NB4 (cell line): ENCODE measurements at regions not wholly inside any gene's neighbourhood (a gene's known extent, or its start where the extent isn't known, plus 50 kb on each side); places are given as distances from the start of the nearest gene placed in this dataset.

Experiments used
- DNase-seq: peaks from one replicate; pipeline ENCODE4 v3.0.0; 2010; ENCODE audit warnings: low read depth
- H3K4me3 ChIP-seq: one replicate; pipeline ENCODE4 v1.5.1; 2011; ENCODE audit warnings: mild to moderate bottlenecking, low read depth, low read length, moderate library complexity
- CTCF ChIP-seq: IDR thresholded peaks from one replicate; pipeline ENCODE4 v1.5.1; 2012; ENCODE audit warnings: low read depth, low read length
- MAX ChIP-seq: IDR thresholded peaks from 2 replicates; pipeline ENCODE4 v1.6.1; 2011; ENCODE audit warnings: low read depth, low read length
- MYC ChIP-seq: IDR thresholded peaks from 2 replicates; pipeline ENCODE4 v1.6.1; 2011; ENCODE audit warnings: low read depth, low read length
- POLR2A ChIP-seq: IDR thresholded peaks from 2 replicates; pipeline ENCODE4 v1.6.1; 2011; ENCODE audit warnings: mild to moderate bottlenecking; ENCODE audit not compliant: insufficient read length; ENCODE audit errors: extremely low read depth

GRCh38 chr4:111671756-111672155 is 473.5 kb upstream of the FAM241A start:
- TF ChIP-seq MYC (no peak), POLR2A (no peak), CTCF (no peak), MAX (no peak)
- H3K4me3 ChIP-seq = no peak overlapping the region
- DNase-seq = no peak

- H3K4me3 ChIP-seq = no peak overlapping the region
- no peak for DNase-seq
- TF ChIP-seq POLR2A = no peak
- no peak for TF ChIP-seq MYC
- TF ChIP-seq MAX = no peak
- no peak for TF ChIP-seq CTCF
Observed at GRCh38 chr4:111675746-111676145, 469.5 kb upstream of the FAM241A start.

GRCh38 chr4:111676533-111676932 is 468.7 kb upstream of the FAM241A start:
- H3K4me3 ChIP-seq = no peak overlapping the region
- DNase-seq = no peak
- TF ChIP-seq CTCF (no peak), MYC (no peak), MAX (no peak), POLR2A (no peak)

GRCh38 chr4:111678479-111678878 is 466.8 kb upstream of the FAM241A start:
- DNase-seq = no peak
- no peak for TF ChIP-seq MYC
- TF ChIP-seq POLR2A = no peak
- no peak for TF ChIP-seq MAX
- TF ChIP-seq CTCF = no peak
- H3K4me3 ChIP-seq = no peak overlapping the region

GRCh38 chr4:111678908-111679307 is 466.3 kb upstream of the FAM241A start:
- DNase-seq = no peak
- H3K4me3 ChIP-seq = no peak overlapping the region
- TF ChIP-seq MAX (no peak), POLR2A (no peak), MYC (no peak), CTCF (no peak)

- H3K4me3 ChIP-seq = no peak overlapping the region
- TF ChIP-seq MYC (no peak), MAX (no peak), POLR2A (no peak), CTCF (no peak)
- DNase-seq = no peak
Observed at GRCh38 chr4:111681270-111681669, 464.0 kb upstream of the FAM241A start.
